HG03442 (cell line): ENCODE measurements at regions not wholly inside any gene's neighbourhood (a gene's known extent, or its start where the extent isn't known, plus 50 kb on each side); places are given as distances from the start of the nearest gene placed in this dataset.

Experiments used
- ATAC-seq: cut with Tn5 transposase; IDR thresholded peaks from one replicate; pipeline ENCODE4 v1.9.1; 2021; ENCODE audit warnings: mild to moderate bottlenecking, moderate library complexity; ENCODE audit not compliant: unreplicated experiment

DNA sequence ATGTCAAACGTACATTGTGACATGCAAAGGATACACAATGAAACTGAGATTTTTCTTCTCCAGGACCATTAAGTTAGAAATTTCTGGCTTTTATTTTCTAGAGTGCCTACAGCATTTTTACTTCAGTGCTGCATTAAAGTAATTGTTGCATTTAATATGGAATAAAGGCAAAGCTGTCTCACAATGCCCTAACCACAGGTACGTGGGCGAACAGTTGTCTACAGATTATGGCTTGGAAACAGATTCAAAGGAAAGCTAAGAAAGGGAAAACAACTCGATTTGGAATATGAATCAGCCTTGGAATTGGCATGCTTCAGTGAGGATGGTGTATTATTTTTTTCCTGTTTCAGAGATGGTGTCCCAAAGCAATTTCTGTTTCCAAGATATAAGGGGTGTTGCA is 79.1 kb upstream of the TUSC7 start:
- ATAC-seq: no peak

- ATAC-seq: no peak
Observed at GRCh38 chr3:116639641-116640040, 69.9 kb upstream of the TUSC7 start.

GRCh38 chr3:116640109-116640508 is 69.5 kb upstream of the TUSC7 start:
- no peak for ATAC-seq

DNA sequence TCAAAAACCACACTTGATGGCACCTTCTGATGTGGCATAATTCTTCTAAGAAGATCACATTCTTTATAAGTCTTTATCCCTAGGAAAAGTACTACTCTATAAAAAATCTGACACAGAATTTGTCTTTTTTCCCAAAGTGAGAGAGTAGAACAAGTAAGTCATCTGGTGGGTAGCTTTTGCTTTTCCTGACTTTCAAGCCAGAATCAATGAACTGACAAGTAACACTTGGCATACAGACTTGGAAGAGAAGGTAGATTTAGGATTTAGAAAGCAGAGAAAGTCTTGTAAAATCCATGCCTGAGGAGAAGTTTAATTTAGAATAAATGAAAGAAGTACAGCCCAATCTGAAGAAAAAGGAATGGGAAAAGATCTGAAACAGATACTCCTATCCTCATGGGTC is 66.6 kb upstream of the TUSC7 start:
- no peak for ATAC-seq

DNA sequence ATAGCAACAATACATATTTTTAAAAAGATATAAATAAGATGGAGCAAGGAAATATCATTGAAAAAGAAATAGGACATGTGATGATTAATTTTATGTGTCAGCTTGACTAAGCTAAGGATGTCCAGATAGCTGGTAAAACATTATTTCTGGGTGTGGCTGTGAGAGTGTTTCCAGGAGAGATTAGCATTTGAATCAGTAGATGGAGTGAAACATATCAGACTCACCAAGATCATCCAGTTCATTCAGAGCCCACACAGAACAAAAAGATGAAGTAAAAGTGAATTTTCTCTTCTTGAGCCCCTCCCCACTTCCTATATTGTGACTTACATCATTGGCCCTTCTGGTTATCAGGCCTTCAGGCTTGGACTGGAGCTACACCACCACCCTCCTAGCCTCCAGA is 61.6 kb upstream of the TUSC7 start:
- ATAC-seq: no peak
